GM18951 (cell line): ENCODE measurements at regions not wholly inside any gene's neighbourhood (a gene's known extent, or its start where the extent isn't known, plus 50 kb on each side); places are given as distances from the start of the nearest gene placed in this dataset.

Source experiments
- POLR2A ChIP-seq: IDR thresholded peaks from 4 replicates; pipeline ENCODE4 v1.6.1; 2011; ENCODE audit warnings: mild to moderate bottlenecking; ENCODE audit not compliant: insufficient read length, insufficient read depth; ENCODE audit errors: extremely low read depth
- in situ Hi-C: fragments of 300-500 bp; cut with MboI; formaldehyde crosslinking; loops from one replicate; pipeline ENCODE4 v1.12.0; 2022; ENCODE audit warnings: low sequenced_read_pairs, mixed read lengths, inconsistent platforms; ENCODE audit not compliant: unreplicated experiment

DNA sequence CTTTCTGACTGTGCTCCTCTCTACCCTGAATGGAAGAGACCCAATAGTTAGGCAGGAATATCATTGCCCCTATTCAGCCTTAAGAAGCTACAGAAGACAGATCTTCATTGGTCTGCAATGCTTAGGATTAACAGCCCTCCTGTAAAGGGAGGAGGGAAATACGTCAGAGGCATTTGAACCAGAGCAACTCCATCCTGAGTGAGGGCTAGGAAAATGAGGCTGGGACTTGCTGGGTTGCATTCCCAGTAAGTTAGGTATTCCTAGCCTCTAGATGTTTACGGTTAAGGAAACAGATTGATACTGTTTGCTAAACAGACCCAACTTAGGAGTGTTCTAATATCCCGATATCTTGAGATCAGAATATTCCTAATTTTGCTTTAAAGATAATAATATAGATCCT, 63.5 kb downstream of the PCDH18 start:
- no peak for TF ChIP-seq POLR2A
- in situ Hi-C loops = no loop called here

DNA sequence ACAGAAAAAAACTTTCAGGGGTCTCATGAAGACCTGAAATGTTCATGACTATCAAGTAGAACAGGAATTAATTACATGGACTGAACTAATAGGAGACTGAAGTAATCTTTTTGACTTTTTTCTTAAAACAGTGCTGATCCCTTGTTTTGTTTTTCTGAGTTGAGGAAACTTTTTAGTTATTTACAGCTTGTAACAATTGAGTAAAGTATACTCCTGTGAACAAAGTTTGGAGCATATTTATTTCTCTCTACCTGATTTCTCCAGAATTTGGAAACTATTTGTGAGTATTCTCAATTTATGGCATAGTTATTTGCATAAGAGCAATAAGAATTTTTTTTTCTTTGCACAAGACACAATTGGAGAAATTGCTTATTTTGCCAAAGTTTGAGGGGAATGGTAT, 64.8 kb downstream of the PCDH18 start:
- no peak for TF ChIP-seq POLR2A
- in situ Hi-C loops = no loop called here

DNA sequence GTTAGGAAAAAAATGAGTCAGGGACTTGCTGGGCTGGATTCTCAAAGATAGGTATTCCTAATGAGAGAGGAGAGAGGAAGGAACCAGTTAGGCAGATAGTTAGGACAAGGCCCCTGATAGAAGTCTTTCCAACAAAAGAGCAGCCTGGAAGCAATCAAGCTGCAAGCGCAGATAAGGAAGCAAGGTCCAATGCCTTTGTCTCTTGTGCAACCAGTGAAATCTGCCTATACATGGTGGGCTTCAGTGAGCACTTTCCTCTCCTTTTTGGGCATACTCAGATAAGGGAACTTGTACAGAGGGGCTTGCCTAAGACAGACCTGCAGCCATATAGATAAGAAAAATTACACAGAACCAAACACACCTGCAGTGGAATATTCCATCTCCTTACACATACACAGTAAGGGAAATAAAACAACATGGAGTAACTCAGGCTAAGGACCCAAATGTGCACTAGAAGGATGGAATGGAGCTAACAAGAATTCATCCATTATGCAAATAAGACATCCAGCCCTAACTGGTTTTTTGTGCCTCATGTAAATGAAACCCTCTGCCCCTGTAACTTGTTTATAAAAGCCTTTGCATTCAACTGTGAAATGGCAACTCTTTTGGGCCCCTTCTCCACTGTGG, 68.8 kb downstream of the PCDH18 start:
- TF ChIP-seq POLR2A = no peak
- in situ Hi-C loops = no loop called here

DNA sequence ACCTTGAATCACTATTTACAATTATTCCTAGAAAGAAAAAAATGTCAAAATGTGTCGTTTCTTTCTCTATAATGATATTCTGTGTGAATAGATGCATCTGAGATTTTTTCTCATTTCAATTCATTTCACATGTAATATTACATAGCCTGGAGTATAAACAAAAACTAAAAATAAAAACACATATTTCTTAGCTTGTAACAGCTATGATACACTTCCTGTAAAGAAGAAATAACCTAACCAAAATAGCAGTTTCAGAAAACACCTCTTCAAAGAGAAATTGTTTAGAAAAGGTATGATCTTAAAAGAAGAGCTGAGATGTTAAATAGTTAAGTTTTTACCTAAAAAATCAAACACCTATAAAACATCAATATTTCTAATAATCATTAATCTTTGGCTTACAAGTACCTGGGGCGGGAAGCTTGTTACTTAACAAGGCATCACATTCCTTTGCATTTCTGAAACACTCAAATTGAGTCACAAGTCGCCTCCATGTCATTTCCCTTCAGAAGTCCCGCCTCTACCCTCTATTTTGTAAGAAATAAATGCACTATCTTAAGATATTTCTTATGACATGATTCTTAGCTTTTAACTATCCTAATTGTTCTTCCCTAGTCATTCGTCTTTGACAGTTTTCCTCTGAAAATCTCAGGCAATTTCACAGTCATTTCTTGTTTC, 76.5 kb downstream of the PCDH18 start:
- TF ChIP-seq POLR2A = no peak
- in situ Hi-C loops = no loop called here

DNA sequence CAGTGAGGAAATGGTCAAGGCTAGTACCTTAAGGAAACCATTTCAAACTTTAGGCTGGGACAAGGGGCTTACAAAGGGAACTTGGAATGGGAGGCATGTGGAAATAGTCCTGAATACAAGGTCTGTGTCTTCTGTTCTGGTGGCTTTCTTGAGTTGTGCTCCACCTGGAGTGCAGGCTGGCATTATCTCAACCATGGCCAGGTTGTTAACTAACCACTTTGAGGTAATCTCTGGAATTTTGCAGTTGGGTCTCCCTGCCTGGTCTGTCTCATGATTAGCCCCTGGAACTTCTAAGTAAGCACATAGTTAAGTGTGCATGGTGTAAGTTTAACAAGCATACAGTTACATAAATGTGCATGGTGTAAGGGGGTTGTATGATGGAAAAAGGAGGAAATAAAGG, 77.5 kb downstream of the PCDH18 start:
- in situ Hi-C loops = no loop called here
- no peak for TF ChIP-seq POLR2A

DNA sequence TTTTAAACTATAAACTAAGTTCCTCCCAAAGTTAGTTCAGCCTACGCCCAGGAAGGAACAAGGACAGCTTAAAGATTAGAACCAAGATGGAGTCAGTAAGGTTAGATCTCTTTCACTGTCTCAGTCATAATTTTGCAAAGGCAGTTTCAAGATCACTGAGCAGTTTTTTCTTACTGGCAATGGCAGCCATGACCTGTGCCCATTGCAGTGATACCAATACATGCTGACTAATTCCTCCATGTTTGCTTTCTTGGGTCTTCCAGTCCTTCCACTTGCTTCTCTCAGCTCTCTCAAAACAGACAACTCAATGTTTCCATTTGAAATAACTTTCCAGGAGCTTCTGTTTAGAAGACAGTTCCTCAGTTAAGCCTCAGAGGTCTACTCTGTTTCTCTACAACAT, 79.5 kb downstream of the PCDH18 start:
- in situ Hi-C loops = no loop called here
- no peak for TF ChIP-seq POLR2A

DNA sequence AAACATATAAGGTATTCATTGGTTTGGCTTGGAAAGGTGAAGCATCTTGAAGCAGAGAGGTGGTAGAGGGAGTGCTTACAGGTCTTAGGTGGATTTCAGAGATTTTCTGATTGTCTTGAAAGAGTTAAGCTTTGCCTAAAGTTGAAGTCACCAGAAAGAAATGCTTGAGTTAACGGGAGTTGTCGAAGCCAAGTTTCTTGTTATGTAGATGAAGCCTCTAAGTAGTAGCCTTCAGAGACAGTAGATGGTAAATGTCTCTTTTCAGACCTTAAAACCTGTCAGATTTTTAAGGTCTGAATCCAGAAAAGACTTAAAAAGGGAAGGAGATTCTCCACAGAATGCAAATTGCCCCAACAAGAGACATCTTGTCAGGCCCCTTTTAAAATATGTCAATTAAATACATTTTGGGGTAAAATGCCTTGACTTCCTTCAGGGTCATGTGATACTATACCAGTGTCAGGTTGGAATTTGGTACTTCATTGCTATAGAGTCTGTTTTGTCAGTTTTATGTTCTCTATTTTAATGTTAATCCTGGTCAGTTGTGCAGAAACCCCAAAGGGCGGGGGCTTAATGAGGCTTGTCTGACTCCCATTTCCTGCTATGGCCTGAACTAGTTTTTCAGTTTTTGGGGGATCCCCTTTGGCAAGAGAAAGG, 81.0 kb downstream of the PCDH18 start:
- TF ChIP-seq POLR2A = no peak
- in situ Hi-C loops = no loop called here

DNA sequence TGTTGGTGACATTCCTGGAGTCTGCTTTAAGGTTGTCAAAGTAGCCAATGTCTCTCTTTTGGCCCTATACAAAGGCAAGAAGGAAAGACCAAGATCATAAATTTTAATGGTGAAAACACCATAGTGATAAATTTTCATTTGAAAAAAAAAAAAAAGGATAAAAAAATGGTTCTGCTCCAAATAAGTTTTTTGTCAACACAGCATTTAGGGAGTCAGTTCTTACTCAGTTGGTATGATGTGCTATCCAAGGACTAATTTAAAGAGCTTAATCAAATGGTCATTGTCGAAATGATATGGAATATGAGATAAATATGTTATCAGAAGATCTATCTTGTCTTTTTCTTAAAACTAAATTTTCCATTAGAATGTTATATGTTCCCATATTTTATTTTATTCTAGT, 83.9 kb downstream of the PCDH18 start:
- no peak for TF ChIP-seq POLR2A
- in situ Hi-C loops = no loop called here

DNA sequence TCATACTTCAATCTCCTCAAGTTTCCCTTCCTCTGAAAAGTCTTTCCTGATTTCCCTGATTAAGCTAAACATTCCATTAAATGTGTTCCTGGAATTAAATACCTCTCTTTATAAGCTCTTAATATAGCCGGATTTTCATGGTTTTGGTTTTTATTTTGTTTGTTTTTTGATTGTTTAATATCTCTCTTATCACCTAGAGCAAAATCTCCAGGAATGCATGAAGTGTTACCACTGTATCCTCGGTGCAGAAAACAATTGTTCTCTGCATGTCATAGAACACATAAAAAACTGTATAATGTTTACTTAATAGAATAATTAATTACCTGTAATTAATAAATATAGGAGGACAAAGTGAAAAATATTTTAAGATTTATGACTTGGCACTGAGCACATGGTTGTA, 86.2 kb downstream of the PCDH18 start:
- in situ Hi-C loops = no loop called here
- no peak for TF ChIP-seq POLR2A

DNA sequence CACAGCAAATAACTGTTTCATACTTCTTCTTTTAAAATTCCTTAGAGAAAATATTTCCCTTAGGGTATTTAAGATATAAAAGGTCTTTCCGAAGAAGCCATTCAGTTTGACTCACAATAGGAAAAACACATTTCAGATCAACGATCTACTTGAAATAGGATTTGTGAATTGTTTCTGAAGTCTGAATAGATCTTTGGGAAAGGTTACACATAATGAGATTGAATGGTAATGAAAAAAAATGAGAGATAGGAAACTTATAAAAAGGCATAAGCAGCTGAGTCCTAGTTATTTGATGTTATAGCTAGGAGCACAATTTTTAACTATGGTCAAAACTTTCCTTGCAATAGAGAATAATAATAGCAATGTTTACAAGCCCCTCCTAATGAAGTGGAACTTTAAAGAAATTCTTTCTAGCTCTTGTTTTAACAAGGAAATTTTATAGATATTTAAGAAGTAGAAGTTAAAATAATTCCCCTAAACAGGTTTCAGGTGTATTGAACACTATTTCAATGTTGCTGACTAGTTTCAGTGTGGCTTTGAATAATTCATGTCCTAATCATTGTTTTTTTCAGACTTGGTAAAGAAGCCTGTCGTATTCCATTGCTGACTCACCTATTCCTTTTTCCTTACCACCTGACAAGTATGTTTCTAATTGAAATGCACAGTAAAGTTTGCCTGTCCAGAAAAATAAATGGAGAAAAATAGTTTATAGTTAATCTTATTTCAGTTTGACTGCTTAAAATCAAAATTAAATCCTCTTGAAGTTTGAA, 89.1 kb downstream of the PCDH18 start:
- in situ Hi-C loops = no loop called here
- TF ChIP-seq POLR2A = no peak

DNA sequence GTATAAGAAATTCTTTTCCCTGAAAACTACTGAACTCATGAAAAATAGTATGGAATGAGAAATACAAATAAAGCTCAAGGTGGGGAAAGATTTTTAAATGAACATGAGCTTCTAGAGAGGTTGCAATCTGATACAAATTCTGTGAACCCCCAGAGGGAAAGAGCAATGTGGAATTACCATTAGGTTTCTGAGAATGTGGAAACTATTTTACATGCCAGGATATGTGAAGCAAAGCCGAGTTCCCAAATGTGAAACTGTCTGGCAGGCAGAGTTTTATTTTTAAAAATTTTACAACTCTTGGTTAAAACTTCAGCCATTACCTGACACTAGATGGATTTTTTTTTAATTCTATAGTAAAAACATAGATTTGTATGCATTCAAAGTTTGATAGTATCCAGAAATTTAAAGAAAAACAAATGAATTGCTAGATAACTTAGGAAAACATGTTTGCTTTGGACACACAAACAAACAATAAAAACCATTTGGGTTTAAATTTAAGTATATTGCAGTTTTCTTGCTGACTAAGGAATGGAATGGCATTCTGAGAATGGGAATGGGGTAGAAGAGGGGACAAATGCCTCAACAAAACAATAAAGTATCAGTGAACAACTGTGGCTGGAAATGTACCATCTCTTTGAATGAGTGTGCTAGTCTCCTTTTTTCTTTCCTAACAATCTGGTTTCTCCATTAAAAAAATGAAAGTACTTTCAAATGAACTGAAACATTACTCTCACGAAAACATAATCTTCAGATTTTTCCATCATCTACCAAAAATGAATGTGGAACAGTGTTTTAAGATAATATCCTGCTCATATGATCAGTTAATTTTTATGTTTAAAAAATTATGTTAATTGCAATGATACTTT, 99.6 kb downstream of the PCDH18 start:
- no peak for TF ChIP-seq POLR2A
- in situ Hi-C loops = no loop called here

DNA sequence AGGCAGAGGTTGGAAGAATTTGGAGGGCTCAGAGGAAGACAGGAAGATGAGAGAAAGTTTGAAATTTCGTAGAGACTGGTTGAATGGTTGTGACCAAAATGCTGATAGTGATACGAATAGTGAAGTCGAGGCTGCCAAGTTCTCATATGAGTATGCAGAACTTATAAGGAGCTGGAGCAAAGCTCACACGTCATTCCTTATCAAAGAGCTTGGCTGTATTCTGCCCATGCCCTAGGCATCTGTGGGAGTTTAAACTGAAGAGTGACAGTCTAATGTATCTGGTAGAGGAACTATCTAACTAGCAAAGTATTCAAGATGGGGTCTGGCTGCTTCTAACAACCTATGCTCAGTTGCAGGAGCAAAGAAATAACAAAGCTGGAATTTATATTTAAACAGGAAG, 102.1 kb downstream of the PCDH18 start:
- in situ Hi-C loops = no loop called here

DNA sequence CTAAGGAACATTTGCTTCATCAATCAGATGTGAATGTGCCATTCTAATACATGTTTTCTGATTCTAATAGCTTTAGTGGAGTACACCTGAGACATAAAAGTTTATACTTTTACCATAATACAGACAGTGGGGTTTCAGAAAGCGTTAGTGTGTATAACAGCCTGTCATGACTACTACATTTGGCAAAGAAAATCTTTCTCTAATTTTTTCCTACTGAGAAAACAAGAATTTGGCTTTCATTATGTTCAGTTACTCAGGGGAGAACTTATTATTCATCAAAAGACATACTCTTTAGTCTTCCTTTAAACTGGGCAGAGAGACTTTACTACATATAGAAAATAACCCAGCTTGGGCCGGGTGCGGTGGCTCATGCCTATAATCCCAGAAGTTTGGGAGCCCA, 104.9 kb downstream of the PCDH18 start:
- in situ Hi-C loops = no loop called here
- TF ChIP-seq POLR2A = no peak

More for the DNA sequence above, 102.1 kb downstream of the PCDH18 start:
- no peak for TF ChIP-seq POLR2A
